Keratinocyte (primary cell): ENCODE measurements at regions not wholly inside any gene's neighbourhood (a gene's known extent, or its start where the extent isn't known, plus 50 kb on each side); places are given as distances from the start of the nearest gene placed in this dataset.

Experiments
- DNase-seq: peaks from one replicate; pipeline ENCODE4 v3.0.0-alpha.2; 2011; ENCODE audit warnings: low read depth, missing footprints, low spot score
- FAIRE-seq: peaks from 2 replicates; lab custom pipeline; 2011; peaks lifted over from hg19 to GRCh38; lab: Jason Lieb, UNC
- H2AFZ ChIP-seq: 2 replicates; pipeline ENCODE4 v1.6.0; 2012; ENCODE audit warnings: low read length, control low read depth, inconsistent platforms; ENCODE audit not compliant: control insufficient read depth
- H3K27ac ChIP-seq: 2 replicates; pipeline ENCODE4 v1.5.1; 2011; ENCODE audit warnings: low read length; ENCODE audit not compliant: control insufficient read depth, insufficient read depth
- H3K27me3 ChIP-seq: 3 replicates; pipeline ENCODE4 v1.6.0; 2011; ENCODE audit warnings: low read length; ENCODE audit not compliant: control insufficient read depth, insufficient read depth; ENCODE audit errors: extremely low read depth
- H3K36me3 ChIP-seq, 2 experiments: 2 replicates in 1 of 2; 3 replicates in 1 of 2; pipeline ENCODE4 v1.5.1; 2011; ENCODE audit warnings: low read length in 2 of 2, mild to moderate bottlenecking in 1 of 2; ENCODE audit not compliant: control insufficient read depth in 2 of 2, insufficient read depth in 2 of 2; ENCODE audit errors: extremely low read depth in 1 of 2
- H3K4me1 ChIP-seq: 3 replicates; pipeline ENCODE4 v1.5.1; 2011; ENCODE audit warnings: low read length; ENCODE audit not compliant: control insufficient read depth, insufficient read depth; ENCODE audit errors: extremely low read depth
- H3K4me2 ChIP-seq: 3 replicates; pipeline ENCODE4 v1.6.0; 2011; ENCODE audit warnings: low read depth, low read length; ENCODE audit not compliant: control insufficient read depth, insufficient read depth; ENCODE audit errors: extremely low read depth
- H3K4me3 ChIP-seq, 3 experiments: fragments of 200-600 bp in 1 of 3; sonication (generic) in 1 of 3; 2 replicates in 2 of 3; 3 replicates in 1 of 3; pipeline ENCODE4 v1.5.1; 2011 to 2016; ENCODE audit warnings: low read length in 3 of 3, mild to moderate bottlenecking in 3 of 3, control low read depth in 2 of 3, inconsistent platforms in 1 of 3, low read depth in 1 of 3, mixed read lengths in 1 of 3, mixed run types in 1 of 3, moderate library complexity in 1 of 3; ENCODE audit not compliant: control insufficient read depth in 2 of 3, insufficient read depth in 2 of 3; ENCODE audit errors: extremely low read depth in 1 of 3
- H3K79me2 ChIP-seq: 2 replicates; pipeline ENCODE4 v1.6.0; 2012; ENCODE audit warnings: low read length; ENCODE audit not compliant: control insufficient read depth, insufficient read depth
- H3K9ac ChIP-seq: 3 replicates; pipeline ENCODE4 v1.6.0; 2011; ENCODE audit warnings: low read length; ENCODE audit not compliant: control insufficient read depth, insufficient read depth; ENCODE audit errors: extremely low read depth
- H3K9me1 ChIP-seq: 3 replicates; pipeline ENCODE4 v1.6.0; 2011; ENCODE audit warnings: low read length; ENCODE audit not compliant: control insufficient read depth, insufficient read depth; ENCODE audit errors: extremely low read depth
- H3K9me3 ChIP-seq: 2 replicates; pipeline ENCODE4 v1.5.1; 2012; ENCODE audit warnings: low read depth, low read length; ENCODE audit not compliant: control insufficient read depth
- H4K20me1 ChIP-seq: 3 replicates; pipeline ENCODE4 v1.6.0; 2011; ENCODE audit warnings: low read length; ENCODE audit not compliant: control insufficient read depth, insufficient read depth; ENCODE audit errors: extremely low read depth
- CTCF ChIP-seq, 3 experiments: IDR thresholded peaks in 1 of 3; conservative IDR thresholded peaks in 1 of 3; optimal IDR thresholded peaks in 1 of 3; 2 replicates in 2 of 3; 3 replicates in 1 of 3; pipeline versions ENCODE3 to v1.5.1; 2011; ENCODE audit warnings: low read length in 3 of 3, mild to moderate bottlenecking in 3 of 3, moderate library complexity in 2 of 3, control low read depth in 1 of 3, inconsistent platforms in 1 of 3; ENCODE audit not compliant: insufficient read depth in 2 of 3; ENCODE audit errors: extremely low read depth in 1 of 3
- EZH2 ChIP-seq: IDR thresholded peaks from one replicate; pipeline ENCODE4 v1.6.1; 2012; ENCODE audit warnings: inconsistent platforms, mild to moderate bottlenecking, low read length, moderate library complexity
- dilution Hi-C: fragments of 300-500 bp; cut with MboI; formaldehyde crosslinking; loops from one replicate; pipeline ENCODE4 v1.7.0; 2020; ENCODE audit warnings: low sequenced_read_pairs; ENCODE audit not compliant: extremely low pct_ligation_motif_present

- Histone ChIP-seq H2AFZ (peak overlapping the region; percentile 6), H3K4me2 (no peak overlapping the region), H3K36me3 (no peaks in the 10 kb centered on the region), H3K4me1 (no peaks in the 10 kb centered on the region), H4K20me1 (no peaks in the 10 kb centered on the region), H3K9me3 (no peaks in the 10 kb centered on the region), H3K4me3 (no peak overlapping the region), H3K9me1 (no peaks in the 10 kb centered on the region), H3K9ac (no peak overlapping the region), H3K27me3 (no peaks in the 10 kb centered on the region), H3K27ac (no peak overlapping the region), H3K79me2 (no peaks in the 10 kb centered on the region)
- DNase-seq (no peak), FAIRE-seq (no peak)
- TF ChIP-seq CTCF (optimal IDR thresholded peaks at IDR 0.05 in 1 of 3, IDR thresholded peaks at IDR 0.05 in 1 of 3, conservative IDR thresholded peaks at IDR 0.05 in 1 of 3; ENCODE audit: extremely low read depth in 1 of 3, insufficient read depth in 2 of 3, low read length in 3 of 3) (no peak), EZH2 (no peak)
- dilution Hi-C loops = no loop called here
Measured at GRCh38 chr5:31106278-31106677, 87.2 kb upstream of the CDH6 start.

GRCh38 chr5:31104775-31105174 lies 88.7 kb upstream of the CDH6 start:
- H4K20me1 ChIP-seq = no peaks in the 10 kb centered on the region
- H3K9ac ChIP-seq = no peak overlapping the region
- H3K4me1 ChIP-seq = no peaks in the 10 kb centered on the region
- no peaks in the 10 kb centered on the region for H3K27me3 ChIP-seq
- H3K4me2 ChIP-seq = no peak overlapping the region
- no peaks in the 10 kb centered on the region for H3K9me1 ChIP-seq
- H3K27ac ChIP-seq = no peak overlapping the region
- no peaks in the 10 kb centered on the region for H3K36me3 ChIP-seq
- no peaks in the 10 kb centered on the region for H3K9me3 ChIP-seq
- no peak overlapping the region for H2AFZ ChIP-seq
- FAIRE-seq (no peak), DNase-seq (no peak)
- TF ChIP-seq CTCF (optimal IDR thresholded peaks at IDR 0.05 in 1 of 3, IDR thresholded peaks at IDR 0.05 in 1 of 3, conservative IDR thresholded peaks at IDR 0.05 in 1 of 3; ENCODE audit: extremely low read depth in 1 of 3, insufficient read depth in 2 of 3, low read length in 3 of 3) = no peak
- TF ChIP-seq EZH2 = no peak
- H3K4me3 ChIP-seq = no peak overlapping the region
- dilution Hi-C loops = no loop called here
- H3K79me2 ChIP-seq = no peaks in the 10 kb centered on the region
